Left lobe of liver (tissue), 2 donors: ENCODE measurements at regions not wholly inside any gene's neighbourhood (a gene's known extent, or its start where the extent isn't known, plus 50 kb on each side); places are given as distances from the start of the nearest gene placed in this dataset.
"Not testable (repeated sequence)": the region's sequence is repeated elsewhere in the genome, so short reads cannot be mapped to it uniquely, and the experiment has no call there.

Source experiments
- ATAC-seq: fragments of 200-7000 bp; cut with Tn5 transposase; one replicate; pipeline ENCODE4 v1.9.1; 2020; ENCODE audit warnings: mild to moderate bottlenecking, moderate library complexity
- DNase-seq: peaks from one replicate; pipeline ENCODE4 v3.0.0-alpha.2; 2020; ENCODE audit warnings: low spot score
- donor health status: DM: no; HTN: no; CAD: no; lungs with moderate emphysema.
- donor health status: DM: no; HTN: yes; CAD: no.

DNA sequence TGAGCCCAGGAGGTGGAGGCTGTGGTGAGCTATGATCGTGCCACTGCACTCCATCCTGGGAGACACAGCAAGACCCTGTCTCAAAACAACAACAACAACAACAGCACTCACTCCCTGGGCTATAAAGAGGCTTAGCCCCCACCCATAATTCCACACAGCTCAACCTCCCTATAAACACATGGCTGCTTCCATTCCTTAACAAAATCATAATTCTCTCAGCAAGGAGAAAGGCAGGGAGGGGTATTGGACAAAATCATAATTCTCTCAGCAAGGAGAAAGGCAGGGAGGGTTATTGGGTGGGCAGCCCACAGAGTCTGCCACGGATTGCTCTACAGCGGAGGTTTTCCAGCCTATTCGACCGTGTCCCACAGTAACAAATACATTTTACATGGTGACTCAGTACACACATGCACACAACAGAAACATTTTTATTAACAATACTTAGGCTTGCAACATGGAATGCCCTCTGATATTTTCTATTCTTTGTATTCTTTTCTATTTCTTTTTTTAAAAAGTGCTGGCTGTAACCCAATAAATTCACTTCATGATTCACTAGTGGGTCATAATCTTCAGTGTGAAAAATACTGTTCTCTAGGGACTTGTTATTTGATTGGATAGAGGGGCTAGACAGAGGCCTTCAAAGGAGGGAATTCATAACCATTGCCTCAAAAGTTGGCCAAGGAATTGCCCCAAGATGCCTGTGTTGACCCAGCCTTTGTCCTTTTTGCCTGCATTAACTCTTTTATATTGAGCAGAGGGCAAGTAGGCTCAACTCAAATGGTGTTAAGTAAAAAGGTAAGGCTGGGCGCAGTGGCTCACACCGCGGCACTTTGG, 50.6 kb upstream of the ZMYND8 start:
- no peak for DNase-seq

DNA sequence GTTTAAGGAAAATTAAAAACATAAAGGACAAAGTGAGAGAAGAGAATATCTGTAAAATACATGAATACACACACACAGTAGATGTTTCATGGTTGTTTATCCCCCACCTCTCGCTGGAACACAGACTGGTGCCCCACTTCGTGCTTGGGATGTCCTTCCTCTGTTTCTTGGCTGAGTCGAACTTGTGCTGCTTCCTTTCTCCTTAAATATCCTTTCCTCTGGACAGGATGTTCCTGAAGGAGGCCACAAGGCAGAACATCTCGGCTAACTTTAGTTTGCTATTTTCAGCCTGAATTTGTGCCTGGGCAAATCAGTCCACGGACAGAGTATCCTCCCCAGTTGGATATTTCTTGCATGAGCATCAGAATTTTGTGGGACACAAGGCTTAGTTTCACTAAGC, 54.7 kb upstream of the ZMYND8 start:
- DNase-seq (no peak), ATAC-seq (peak; percentile 47)

More for the DNA sequence above, 50.6 kb upstream of the ZMYND8 start:
- ATAC-seq = no peak

DNA sequence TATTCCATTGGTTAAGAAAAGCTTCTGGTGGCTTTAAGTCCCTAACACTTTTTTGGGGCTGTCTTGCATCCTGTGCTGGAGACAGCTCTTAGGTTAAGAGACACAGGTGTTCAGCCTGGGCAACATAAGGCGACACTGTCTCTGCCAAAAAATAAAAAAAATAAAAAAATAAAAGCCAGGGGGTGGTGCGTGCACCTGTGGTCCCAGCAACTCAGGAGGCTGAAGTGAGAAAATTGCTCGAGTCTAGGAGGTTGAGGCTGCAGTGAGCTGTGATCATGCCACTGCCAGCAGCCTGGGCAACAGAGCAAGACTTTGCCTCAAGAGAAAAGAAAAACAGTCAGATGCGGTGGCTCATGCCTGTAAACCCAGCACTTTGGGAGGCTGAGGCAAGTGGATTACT, 55.6 kb upstream of the ZMYND8 start:
- ATAC-seq (no peak), DNase-seq (no peak)

DNA sequence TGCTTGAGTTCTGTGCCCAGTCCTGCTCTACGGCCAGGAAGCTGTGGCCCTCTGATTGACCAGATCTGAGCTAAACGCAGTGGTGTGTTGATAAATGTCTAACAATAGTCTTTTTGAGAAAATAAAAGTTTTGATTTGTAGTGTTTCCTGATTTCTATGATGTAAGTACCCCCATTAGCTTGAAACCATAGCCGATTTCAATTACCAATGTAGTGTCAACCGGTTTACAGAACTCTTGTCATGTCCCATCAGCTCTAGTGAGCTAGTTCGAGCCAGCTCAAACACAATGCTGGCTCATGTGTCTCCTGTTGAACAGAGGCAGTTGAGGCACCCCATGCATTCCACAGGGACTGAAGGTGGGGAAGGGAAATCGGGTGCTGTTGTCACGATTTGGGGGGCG, 56.7 kb upstream of the ZMYND8 start:
- ATAC-seq (no peak), DNase-seq (no peak)

DNA sequence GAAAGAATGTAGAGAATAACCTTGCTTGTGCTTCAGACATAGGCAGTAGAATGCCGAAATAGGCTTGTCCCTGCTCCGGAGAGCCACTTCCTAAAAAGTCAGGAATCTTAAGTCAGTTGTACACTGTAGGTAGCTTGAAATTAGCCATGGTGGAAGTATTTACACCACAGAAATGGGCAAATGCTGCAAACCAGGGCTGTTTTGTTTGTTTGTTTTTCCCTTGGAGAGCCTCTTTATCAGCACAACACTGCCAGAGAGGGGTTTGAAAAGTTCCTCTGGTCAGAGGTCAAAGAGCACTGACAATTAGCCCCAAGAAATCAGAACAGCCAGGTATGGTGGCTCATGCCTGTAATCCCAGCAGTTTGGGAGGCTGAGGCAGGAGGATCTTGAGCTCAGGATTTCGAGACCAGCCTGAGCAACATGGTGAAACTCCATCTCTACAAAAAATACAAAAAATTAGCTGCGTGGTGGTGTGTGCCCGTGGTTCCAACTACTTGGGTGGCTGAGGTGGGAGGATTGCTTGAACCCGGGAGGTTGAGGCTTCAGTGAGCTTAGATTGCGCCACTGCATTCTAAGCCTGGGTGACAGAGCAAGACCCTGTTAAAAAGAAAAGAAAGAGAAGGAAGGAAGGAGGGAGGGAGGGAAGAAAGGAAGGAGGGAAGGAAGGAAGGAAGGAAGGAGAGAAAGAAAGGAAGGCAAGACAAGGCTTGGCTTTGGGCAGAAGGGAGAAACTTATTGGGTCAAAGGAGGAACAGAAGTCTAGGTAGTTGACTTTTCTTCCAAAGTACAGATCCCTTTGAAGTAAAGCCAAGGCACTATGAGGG, 61.0 kb upstream of the ZMYND8 start:
- no peak for ATAC-seq

DNA sequence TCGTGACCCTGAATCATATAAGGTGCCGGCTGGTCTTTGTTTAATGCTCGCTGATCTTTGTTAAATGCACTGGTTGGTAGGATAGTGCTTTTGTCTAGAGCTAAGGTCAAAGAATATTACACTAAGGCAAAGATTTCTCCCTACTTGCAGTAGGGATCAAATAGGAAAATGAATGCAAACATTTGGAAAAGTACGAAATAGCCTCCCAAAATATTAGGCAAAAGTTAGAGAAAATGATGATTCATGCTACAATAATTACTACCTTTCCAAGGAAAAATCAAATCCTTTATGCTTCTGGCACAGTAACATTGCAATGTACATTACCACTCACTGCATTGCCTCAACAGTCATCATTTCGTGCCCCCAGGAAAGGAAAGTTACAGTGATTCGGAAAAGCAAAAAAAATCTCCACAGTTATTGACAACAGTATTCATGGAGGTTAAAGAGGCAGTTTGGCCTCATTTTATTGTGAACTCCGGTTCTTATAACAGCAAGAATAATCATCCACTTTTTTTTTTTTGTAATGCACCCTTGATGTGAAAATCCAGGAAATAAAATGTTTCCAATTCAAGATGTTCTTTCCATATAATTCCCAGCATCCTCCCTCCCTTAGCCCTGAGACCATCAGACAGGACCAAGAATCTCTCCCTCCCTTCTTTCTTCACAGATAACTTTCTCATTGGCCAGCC, 61.7 kb upstream of the ZMYND8 start:
- DNase-seq = no peak
- ATAC-seq = no peak

More for the DNA sequence above, 61.0 kb upstream of the ZMYND8 start:
- DNase-seq = no peak

DNA sequence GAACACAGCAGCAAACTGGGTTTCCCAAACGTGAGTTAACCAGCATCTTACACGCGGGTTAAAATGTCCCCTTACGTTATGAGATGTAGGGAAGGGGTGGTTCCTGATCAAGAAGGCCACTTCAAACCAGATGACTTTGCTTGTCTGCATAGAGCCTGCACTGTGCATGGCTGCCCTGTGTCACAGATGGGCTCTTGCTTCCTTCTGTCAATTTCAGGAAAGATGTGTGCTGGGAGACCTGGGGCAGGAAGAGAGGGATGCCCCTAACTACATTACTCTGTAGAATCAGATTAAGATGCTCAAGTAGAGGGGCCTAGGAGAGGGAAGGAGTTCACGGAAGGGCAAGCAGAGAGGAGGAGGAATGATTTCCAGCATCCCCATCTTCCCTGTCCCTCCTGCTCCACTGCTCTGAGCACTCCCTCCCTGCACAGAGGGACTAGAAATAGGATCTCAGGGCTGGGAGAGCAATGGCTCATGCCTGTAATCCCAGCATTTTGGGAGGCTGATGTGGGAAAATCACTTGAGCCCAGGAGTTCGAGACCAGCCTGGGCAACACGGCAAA, 63.5 kb upstream of the ZMYND8 start:
- DNase-seq (no peak), ATAC-seq (no peak)

DNA sequence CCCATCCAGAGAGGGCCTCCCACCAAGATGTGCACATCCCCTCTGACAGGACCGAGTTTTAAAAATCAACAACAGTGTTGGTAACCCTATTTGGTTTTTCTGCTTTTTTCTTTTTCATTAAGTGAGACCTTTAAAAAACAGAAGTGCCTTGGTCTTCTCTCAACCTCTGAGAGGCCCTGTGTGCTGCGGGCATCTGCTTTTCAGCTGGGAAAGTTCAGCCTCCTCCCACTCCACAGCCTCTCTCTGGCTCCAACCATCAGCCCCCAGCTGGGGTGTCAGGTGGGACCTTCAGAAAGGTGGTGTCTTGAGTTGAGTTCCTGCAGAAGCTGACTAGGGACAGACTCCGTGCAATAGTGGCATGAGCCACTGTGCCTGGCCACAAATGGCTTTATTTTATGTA, 64.6 kb upstream of the ZMYND8 start:
- DNase-seq (no peak), ATAC-seq (no peak)

DNA sequence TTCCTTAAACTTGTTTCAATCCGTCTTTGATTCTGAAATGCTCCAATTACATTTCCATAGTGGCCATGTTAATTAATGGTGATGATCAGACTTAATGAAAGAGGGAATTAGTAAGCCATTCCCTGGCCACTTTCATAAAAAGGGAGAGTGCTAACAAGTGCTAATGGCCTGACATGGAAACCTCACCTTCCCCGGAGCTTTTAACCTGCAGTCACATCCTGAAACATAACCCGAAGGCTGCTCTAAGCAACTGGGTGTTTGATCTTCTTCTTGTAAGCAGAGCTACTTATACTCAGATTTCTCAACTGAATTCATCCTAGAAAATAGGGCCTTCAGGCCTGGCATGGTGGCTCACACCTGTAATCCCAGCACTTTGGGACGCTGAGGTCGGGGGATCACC, 67.1 kb upstream of the ZMYND8 start:
- DNase-seq (no peak), ATAC-seq (no peak)

DNA sequence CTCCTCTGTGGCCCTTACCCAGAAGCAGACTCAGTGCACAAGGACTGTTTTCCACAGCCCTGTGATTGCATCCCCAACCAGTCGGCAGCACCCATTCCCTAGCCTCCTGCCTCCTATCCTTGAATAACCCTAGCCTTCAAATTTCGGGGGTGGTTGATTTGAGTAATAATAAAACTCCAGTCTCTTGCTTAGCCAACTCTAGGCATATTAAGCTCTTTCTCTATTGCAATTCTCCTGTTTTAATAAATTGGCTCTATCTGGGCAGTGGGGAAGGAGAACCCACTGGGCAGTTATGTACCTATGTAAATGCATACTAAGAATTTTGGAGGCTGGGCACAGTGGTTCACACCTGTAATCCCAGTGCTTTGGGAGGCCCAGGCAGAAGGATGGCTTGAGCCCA, 70.6 kb upstream of the ZMYND8 start:
- DNase-seq (no peak), ATAC-seq (no peak)

DNA sequence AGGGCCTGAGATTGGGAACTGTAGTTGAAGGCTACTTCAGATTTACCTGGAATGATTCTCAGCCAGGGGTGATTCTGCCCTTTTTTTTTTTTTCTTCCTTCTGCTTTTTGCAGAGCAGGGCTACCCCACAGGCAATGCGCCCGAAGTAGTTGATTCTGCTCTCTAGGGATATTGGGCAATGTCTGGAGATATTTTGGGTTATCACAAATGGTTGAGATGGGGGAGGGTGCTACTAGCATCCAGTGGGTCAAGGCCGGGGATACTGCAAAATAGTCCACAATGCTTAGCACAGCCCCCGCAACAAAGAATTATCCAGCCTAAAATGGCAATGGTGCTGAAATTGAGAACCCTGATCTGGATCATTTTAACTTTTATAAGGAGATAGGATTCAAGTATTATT, 71.2 kb upstream of the ZMYND8 start:
- DNase-seq (no peak), ATAC-seq (no peak)

DNA sequence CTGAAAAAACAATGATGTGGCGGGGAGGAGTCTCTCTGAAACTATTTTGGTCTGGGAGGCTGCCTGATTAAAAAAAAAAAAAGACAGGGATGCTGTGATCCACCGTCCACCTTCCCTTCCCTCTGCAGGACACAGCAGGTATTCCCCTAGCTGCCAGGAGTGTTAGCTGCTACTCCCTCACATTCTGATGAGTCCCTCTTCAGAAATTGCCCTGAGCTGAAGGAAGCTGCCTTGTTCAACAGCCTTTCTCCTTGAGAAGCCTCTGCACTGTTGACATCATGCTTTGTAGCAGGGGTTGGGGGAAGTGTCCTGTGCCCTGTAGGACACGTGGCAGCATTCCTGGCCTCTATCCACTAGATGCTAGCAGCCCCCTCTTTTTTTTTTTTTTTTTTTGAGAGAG, 71.7 kb upstream of the ZMYND8 start:
- DNase-seq = no peak

DNA sequence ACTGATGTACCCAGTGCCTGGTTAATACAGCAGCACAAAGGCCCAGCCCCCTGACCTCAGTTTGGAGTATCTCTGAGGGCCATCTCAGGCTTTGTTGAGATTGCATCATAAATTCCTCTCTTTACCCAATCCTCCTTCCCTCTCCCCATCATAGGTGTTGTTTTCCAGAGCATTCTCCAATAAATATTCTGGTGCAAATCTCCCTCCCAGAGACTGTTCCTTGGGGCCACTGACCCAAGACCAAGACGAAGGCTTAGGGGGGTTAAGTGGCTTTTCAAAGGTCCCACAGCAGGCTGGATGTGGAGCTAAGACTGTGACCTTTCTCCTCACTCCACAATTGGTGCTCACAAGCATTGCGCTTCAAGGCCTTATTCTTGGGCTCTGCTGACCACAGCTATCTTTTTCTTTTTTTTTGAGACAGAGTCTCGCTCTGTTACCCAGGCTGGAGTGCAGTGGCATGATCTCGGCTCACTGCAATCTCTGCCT, 72.4 kb upstream of the ZMYND8 start:
- DNase-seq (no peak), ATAC-seq (no peak)

More for the DNA sequence above, 71.7 kb upstream of the ZMYND8 start:
- ATAC-seq = no peak

DNA sequence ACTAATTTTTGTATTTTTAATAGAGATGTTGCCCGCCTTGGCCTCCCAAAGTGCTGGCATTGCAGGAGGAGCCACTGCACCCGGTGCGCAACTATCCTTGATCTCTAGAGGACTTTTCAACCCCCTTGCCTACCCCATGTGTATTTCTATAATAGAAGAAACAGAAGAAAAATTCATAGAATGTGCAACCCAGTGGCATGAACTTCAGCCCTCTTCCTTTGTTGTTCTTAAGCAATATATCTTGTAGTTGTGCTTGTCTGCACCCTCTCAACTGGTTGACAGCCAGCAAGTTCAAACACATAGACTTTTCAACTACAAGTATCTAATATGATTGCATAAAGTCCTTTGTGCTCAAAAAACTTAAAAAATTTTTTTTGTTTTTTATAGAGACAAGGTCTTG, 72.3 kb upstream of the NCOA3 start:
- DNase-seq (no peak), ATAC-seq (no peak)

DNA sequence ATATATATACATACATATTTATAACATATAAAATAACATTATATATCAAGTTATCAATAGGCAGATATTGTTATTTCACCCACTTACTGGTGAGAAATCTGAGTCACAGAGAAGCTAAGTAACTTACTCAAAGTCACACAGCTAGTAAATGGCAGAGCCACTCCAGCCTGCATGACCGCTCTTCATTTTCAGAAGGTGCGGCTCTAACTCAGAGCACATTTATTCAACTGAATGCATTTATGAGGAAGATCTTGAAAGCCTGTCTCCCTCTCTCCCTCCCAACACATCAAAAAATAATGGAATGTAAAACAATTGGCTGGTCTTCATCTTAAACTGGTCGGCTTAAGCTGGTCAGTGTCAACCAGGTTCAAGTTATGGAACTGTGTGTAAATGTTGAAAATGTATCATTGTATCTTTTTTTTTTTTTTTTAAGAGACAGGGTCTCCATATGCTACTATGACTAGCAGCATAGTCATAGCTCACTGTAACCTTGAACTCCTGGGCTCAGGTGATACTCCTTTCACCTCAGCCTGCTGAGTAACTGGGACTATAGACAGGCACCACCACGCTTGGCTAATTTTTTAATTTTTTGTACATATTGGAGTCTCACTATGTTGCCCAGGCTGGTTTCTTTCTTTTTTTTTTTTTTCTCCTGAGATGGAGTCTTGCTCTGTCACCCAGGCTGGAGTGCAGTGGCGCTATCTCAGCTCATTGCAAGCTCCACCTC, 70.7 kb upstream of the NCOA3 start:
- ATAC-seq (no peak), DNase-seq (no peak)

DNA sequence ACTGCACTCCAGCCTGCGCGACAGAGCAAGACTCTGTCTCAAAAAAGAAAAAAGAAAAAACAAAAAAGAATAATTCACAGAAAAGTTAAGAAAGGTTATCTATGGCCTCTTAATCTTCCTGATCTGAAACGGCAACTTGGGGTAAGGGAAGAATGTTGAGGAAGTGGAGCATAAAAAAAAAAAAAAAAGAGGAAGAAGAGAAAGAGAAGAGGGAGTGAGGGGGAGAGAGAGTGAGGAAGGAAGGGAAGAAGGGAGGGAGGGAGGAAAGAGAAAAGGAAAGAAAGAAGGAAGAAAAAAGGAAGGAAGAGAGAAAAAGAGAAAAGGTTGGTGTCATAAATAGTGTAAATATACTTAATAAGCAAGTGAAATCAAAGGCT, 68.9 kb upstream of the NCOA3 start:
- no peak for ATAC-seq
- no peak for DNase-seq

DNA sequence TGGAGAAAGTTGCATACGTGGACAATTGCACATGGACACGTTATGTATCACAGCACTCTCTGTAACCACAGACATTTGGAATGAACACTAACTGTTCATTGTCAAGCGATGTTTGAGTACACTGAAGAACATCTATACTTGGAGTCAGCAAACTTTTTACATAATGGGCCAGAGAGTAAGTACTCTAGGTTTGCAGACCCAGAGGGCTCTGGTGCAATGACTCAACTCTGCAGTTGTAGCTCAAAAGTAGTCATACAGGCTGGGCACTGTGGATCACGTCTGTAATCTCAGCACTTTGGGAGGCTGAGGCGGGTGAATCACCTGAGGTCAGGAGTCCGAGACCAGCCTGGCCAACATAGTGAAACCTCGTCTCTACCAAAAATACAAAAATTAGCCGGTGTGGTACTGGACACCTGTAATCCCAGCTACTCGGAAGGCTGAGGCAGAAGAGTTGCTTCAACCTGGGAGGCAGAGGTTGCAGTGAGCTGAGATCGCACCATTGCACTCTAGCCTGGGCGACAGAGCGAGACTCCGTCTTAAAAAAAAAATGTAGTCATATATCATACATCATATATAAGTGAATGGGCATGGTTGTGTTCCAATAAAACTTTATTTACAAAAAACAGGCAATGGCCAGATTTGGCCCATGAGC, 67.4 kb upstream of the NCOA3 start:
- not testable (repeated sequence) for ATAC-seq

DNA sequence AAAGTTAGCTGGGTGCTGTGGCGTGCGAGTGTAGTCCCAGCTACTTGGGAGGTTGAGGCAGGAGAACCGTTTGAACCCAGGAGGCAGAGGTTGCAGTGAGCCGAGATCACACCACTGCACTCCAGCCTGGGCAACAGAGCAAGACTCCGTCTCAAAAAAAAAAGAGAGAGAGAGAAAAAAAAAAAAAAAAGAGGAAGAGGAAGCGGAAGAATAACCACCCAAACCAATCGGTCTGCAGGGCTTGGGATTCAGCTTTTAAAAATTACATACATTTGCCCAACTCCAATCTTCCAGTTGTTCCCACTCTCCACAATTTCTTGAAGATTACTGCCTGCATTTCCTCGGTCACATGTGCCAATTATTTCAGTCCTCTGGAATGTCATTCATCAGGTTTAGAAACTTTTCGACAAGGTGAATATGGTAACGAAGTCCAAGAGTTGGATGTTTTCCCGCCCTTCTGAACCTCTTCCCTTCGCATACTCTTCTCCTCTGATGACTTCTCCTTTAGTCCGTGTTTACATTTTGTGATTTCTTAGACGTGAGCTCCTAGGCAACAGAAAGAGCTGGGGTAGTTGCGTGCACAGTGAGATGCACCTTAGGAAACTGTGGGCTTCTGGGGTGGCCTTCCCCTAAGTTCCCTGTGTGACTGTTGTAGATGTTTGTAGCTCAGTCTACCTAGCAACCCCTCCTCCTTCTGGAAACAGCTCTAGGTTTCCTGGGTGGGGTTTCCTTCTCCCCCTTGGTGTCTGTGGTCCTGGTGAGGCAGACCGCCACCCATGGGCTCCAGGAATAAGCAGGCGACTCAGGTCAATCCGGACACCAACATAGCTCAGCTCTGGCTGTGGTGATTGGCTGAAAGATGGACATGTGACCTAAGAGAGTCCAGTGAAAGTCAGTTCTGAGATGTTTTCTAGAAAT, 63.0 kb upstream of the NCOA3 start:
- DNase-seq = no peak

More for the DNA sequence above, 67.4 kb upstream of the NCOA3 start:
- DNase-seq = not testable (repeated sequence)

More for the DNA sequence above, 63.0 kb upstream of the NCOA3 start:
- no peak for ATAC-seq
